ENCODE measurements at regions not wholly inside any gene's neighbourhood (a gene's known extent, or its start where the extent isn't known, plus 50 kb on each side); places are given as distances from the start of the nearest gene placed in this dataset.
"Not testable (repeated sequence)": the region's sequence is repeated elsewhere in the genome, so short reads cannot be mapped to it uniquely, and the experiment has no call there.

- not testable (repeated sequence) for DNase-seq
Measured at GRCh38 chr17:15802917-15803316, 70.8 kb downstream of the TBC1D26 start.

GRCh38 chr17:15806825-15807224 lies 74.7 kb downstream of the TBC1D26 start:
- not testable (repeated sequence) for DNase-seq

GRCh38 chr17:15813388-15813787 lies 81.3 kb downstream of the TBC1D26 start:
- not testable (repeated sequence) for DNase-seq

- not testable (repeated sequence) for DNase-seq
Measured at GRCh38 chr17:15814003-15814402, 81.9 kb downstream of the TBC1D26 start.

- not testable (repeated sequence) for DNase-seq
Measured at GRCh38 chr17:15817861-15818260, 85.8 kb downstream of the TBC1D26 start.

GRCh38 chr17:15822280-15822679 lies 90.2 kb downstream of the TBC1D26 start:
- not testable (repeated sequence) for DNase-seq

GRCh38 chr17:15828727-15829314 lies 96.7 kb downstream of the TBC1D26 start:
- peak; percentile 48 for DNase-seq

GRCh38 chr17:15830221-15830620 lies 98.1 kb downstream of the TBC1D26 start:
- not testable (repeated sequence) for DNase-seq

- DNase-seq = not testable (repeated sequence)
Measured at GRCh38 chr17:15831182-15831581, 99.1 kb downstream of the TBC1D26 start.

- not testable (repeated sequence) for DNase-seq
Measured at GRCh38 chr17:15832921-15833480, 100.9 kb downstream of the TBC1D26 start.

GRCh38 chr17:15833890-15834289 lies 101.8 kb downstream of the TBC1D26 start:
- not testable (repeated sequence) for DNase-seq

GRCh38 chr17:15835481-15835880 lies 103.4 kb downstream of the TBC1D26 start:
- not testable (repeated sequence) for DNase-seq

GRCh38 chr17:15836249-15836982 lies 104.3 kb downstream of the TBC1D26 start:
- not testable (repeated sequence) for DNase-seq

GRCh38 chr17:15836991-15837390 lies 104.9 kb downstream of the TBC1D26 start:
- not testable (repeated sequence) for DNase-seq

GRCh38 chr17:15847447-15848229 lies 97.3 kb upstream of the ADORA2B start:
- DNase-seq = not testable (repeated sequence)

GRCh38 chr17:15849054-15849453 lies 95.9 kb upstream of the ADORA2B start:
- not testable (repeated sequence) for DNase-seq

GRCh38 chr17:15850071-15850470 lies 94.9 kb upstream of the ADORA2B start:
- not testable (repeated sequence) for DNase-seq

- DNase-seq = not testable (repeated sequence)
Measured at GRCh38 chr17:15850687-15851086, 94.2 kb upstream of the ADORA2B start.

- not testable (repeated sequence) for DNase-seq
Measured at GRCh38 chr17:15852863-15853262, 92.1 kb upstream of the ADORA2B start.

- not testable (repeated sequence) for DNase-seq
Measured at GRCh38 chr17:15856191-15856590, 88.7 kb upstream of the ADORA2B start.

GRCh38 chr17:15856745-15857144 lies 88.2 kb upstream of the ADORA2B start:
- DNase-seq = not testable (repeated sequence)

- not testable (repeated sequence) for DNase-seq
Measured at GRCh38 chr17:15858082-15858481, 86.8 kb upstream of the ADORA2B start.

GRCh38 chr17:15860774-15861173 lies 84.2 kb upstream of the ADORA2B start:
- DNase-seq = not testable (repeated sequence)
